B cell (primary cell): ENCODE measurements at regions not wholly inside any gene's neighbourhood (a gene's known extent, or its start where the extent isn't known, plus 50 kb on each side); places are given as distances from the start of the nearest gene placed in this dataset.

Experiments
- ATAC-seq: fragments of 200-7000 bp; cut with Tn5 transposase; one replicate; pipeline ENCODE4 v1.10.0; 2021; ENCODE audit warnings: low read depth, mild to moderate bottlenecking, moderate number of reproducible peaks, moderate library complexity
- CTCF ChIA-PET: fragments of 350-600 bp; sonication (Branson Sonifier 250); formaldehyde crosslinking; loops from one replicate; lab custom pipeline; 2021; ENCODE audit warnings: antibody characterized with exemption, inconsistent platforms; lab: Charles Lee
- POLR2A ChIA-PET: fragments of 350-600 bp; sonication (Branson Sonifier 250); formaldehyde crosslinking; loops from one replicate; lab custom pipeline; 2021; ENCODE audit warnings: antibody characterized with exemption; lab: Charles Lee
- DNase-seq: peaks from one replicate; pipeline ENCODE4 v3.0.0; 2013
- H2AFZ ChIP-seq: 2 replicates; pipeline ENCODE4 v1.6.1; 2012; ENCODE audit warnings: mild to moderate bottlenecking, low read depth, low read length; ENCODE audit not compliant: insufficient read depth, poor library complexity, severe bottlenecking
- H3K27ac ChIP-seq, 2 donors: 1 replicate in 1 of 2; 2 replicates in 1 of 2; pipeline ENCODE4 v1.5.1; 2012 to 2013; ENCODE audit warnings: low read length in 2 of 2, mild to moderate bottlenecking in 2 of 2, moderate library complexity in 1 of 2
- H3K27me3 ChIP-seq, 4 experiments: fragments of 200-600 bp in 1 of 4; sonication (generic) in 1 of 4; replicated peaks in 1 of 4; 1 replicate in 2 of 4; 2 replicates in 2 of 4; pipeline versions ENCODE4 v1.6.1 to v1.7.0; 2013 to 2016; ENCODE audit warnings: low read length in 3 of 4, mild to moderate bottlenecking in 2 of 4, mixed read lengths in 1 of 4, moderate library complexity in 1 of 4; ENCODE audit not compliant: insufficient read depth in 4 of 4, control insufficient read depth in 3 of 4; ENCODE audit errors: control extremely low read depth in 1 of 4
- H3K36me3 ChIP-seq, 2 experiments: replicated peaks in 1 of 2; 1 replicate in 1 of 2; 2 replicates in 1 of 2; pipeline versions ENCODE4 v1.6.1 to v1.7.1; 2013; ENCODE audit warnings: low read length in 1 of 2; ENCODE audit not compliant: insufficient read depth in 2 of 2, control insufficient read depth in 1 of 2; ENCODE audit errors: control extremely low read depth in 1 of 2, extremely low read depth in 1 of 2
- H3K4me1 ChIP-seq, 2 donors: fragments of 200-600 bp in 1 of 2; sonication (generic) in 1 of 2; 1 replicate in 1 of 2; 2 replicates in 1 of 2; pipeline versions ENCODE4 v1.5.1 to v1.6.1; 2013 to 2017; ENCODE audit warnings: low read length in 2 of 2; ENCODE audit not compliant: control insufficient read depth in 2 of 2, insufficient read depth in 2 of 2
- H3K4me2 ChIP-seq: replicated peaks from 2 replicates; pipeline ENCODE3; 2012; ENCODE audit warnings: mild to moderate bottlenecking, low read depth, low read length; ENCODE audit not compliant: poor library complexity, severe bottlenecking
- H3K4me3 ChIP-seq, 5 experiments: fragments of 200-600 bp in 1 of 5; sonication (generic) in 1 of 5; 1 replicate in 3 of 5; 2 replicates in 2 of 5; pipeline versions ENCODE4 v1.5.1 to v1.7.0; 2011 to 2016; ENCODE audit warnings: low read length in 4 of 5, mild to moderate bottlenecking in 4 of 5, low read depth in 2 of 5, control low read depth in 1 of 5, moderate library complexity in 1 of 5; ENCODE audit not compliant: insufficient read depth in 1 of 5; ENCODE audit errors: control extremely low read depth in 1 of 5, extremely low read depth in 1 of 5
- H3K79me2 ChIP-seq: fragments of 200-600 bp; sonication (generic); one replicate; pipeline ENCODE4 v1.6.0; 2016; ENCODE audit warnings: low read length; ENCODE audit not compliant: control insufficient read depth, insufficient read depth
- H3K9ac ChIP-seq: fragments of 200-600 bp; sonication (generic); 2 replicates; pipeline ENCODE4 v1.6.1; 2017; ENCODE audit warnings: mild to moderate bottlenecking, low read length, moderate library complexity
- H3K9me3 ChIP-seq, 3 donors: one replicate each; pipeline versions ENCODE4 v1.6.1 to v1.7.1; 2013; ENCODE audit warnings: low read length in 2 of 3; ENCODE audit not compliant: control insufficient read depth in 2 of 3, insufficient read depth in 1 of 3; ENCODE audit errors: control extremely low read depth in 1 of 3
- H4K20me1 ChIP-seq: 2 replicates; pipeline ENCODE4 v1.6.0; 2012; ENCODE audit warnings: mild to moderate bottlenecking, low read length; ENCODE audit not compliant: insufficient read depth, control insufficient read depth, poor library complexity, severe bottlenecking
- H3K27ac Mint-ChIP-seq: one replicate; pipeline ENCODE4 v1.8.0; 2021; ENCODE audit warnings: mixed read lengths
- H3K27me3 Mint-ChIP-seq: one replicate; pipeline ENCODE4 v1.8.0; 2021; ENCODE audit warnings: mixed read lengths
- H3K4me1 Mint-ChIP-seq: one replicate; pipeline ENCODE4 v1.8.0; 2021; ENCODE audit warnings: mixed read lengths
- H3K4me3 Mint-ChIP-seq: one replicate; pipeline ENCODE4 v1.8.0; 2021; ENCODE audit warnings: mixed read lengths
- H3K9me3 Mint-ChIP-seq: one replicate; pipeline ENCODE4 v1.8.0; 2022; ENCODE audit warnings: mixed read lengths; ENCODE audit not compliant: insufficient read depth
- CTCF ChIP-seq: fragments of 200-600 bp; IDR thresholded peaks from one replicate; pipeline ENCODE4 v1.8.0; 2022; ENCODE audit warnings: antibody characterized with exemption, mild to moderate bottlenecking
- EZH2 ChIP-seq: IDR thresholded peaks from 2 replicates; pipeline ENCODE4 v1.6.1; 2012; ENCODE audit warnings: borderline replicate concordance, low read depth, mild to moderate bottlenecking, moderate library complexity, low read length; ENCODE audit not compliant: insufficient read depth, poor library complexity, severe bottlenecking
- WGBS: methylation state at CpG from one replicate; pipeline ENCODE4 v1.1.5; 2013; ENCODE audit warnings: missing lambda C conversion rate; ENCODE audit not compliant: insufficient coverage; 5-methylcytosine and 5-hydroxymethylcytosine counted together
- intact Hi-C: fragments of 100-400 bp; cut with micrococcal nuclease; formaldehyde crosslinking; loops from one replicate; pipeline ENCODE4 v1.10.0; 2022

- Mint-ChIP-seq H3K27me3 (no peaks in the 10 kb centered on the region), H3K9me3 (peaks cover 7% of the 10 kb centered on the region), H3K4me3 (no peak overlapping the region), H3K27ac (no peak overlapping the region), H3K4me1 (no peaks in the 10 kb centered on the region)
- H3K27ac ChIP-seq: no peak overlapping the region
- no CpG with 5 or more reads among the region's 3 CpGs for WGBS
- TF ChIP-seq CTCF (no peak), EZH2 (no peak)
- ChIA-PET POLR2A (no interaction called here), CTCF (no interaction called here)
- H3K4me1 ChIP-seq: no peaks in the 10 kb centered on the region
- intact Hi-C loops: no loop called here
- ATAC-seq (no peak), DNase-seq (no peak)
- no peak overlapping the region for H2AFZ ChIP-seq
- peaks cover 0 to 3% (median 3%) of the 10 kb centered on the region in 3 donors for H3K9me3 ChIP-seq
- no peak overlapping the region for H3K4me3 ChIP-seq
- H4K20me1 ChIP-seq: no peaks in the 10 kb centered on the region
- H3K79me2 ChIP-seq: no peaks in the 10 kb centered on the region
- H3K9ac ChIP-seq: no peak overlapping the region
- H3K36me3 ChIP-seq: no peaks in the 10 kb centered on the region
- H3K27me3 ChIP-seq: no peaks in the 10 kb centered on the region
- no peak overlapping the region for H3K4me2 ChIP-seq
Measured at GRCh38 chr3:59288951-59289350, 239.1 kb upstream of the CFAP20DC start.

- H3K9me3 Mint-ChIP-seq: no peaks in the 10 kb centered on the region
- Histone ChIP-seq H3K79me2 (no peaks in the 10 kb centered on the region), H3K4me1 (no peaks in the 10 kb centered on the region), H4K20me1 (no peaks in the 10 kb centered on the region), H3K27ac (no peak overlapping the region), H3K4me2 (no peak overlapping the region), H3K36me3 (no peaks in the 10 kb centered on the region), H3K27me3 (no peaks in the 10 kb centered on the region), H2AFZ (no peak overlapping the region), H3K4me3 (no peak overlapping the region), H3K9ac (no peak overlapping the region), H3K9me3 (peaks cover 0 to 3% (median 0%) of the 10 kb centered on the region in 3 donors)
- WGBS: no CpG with 5 or more reads among the region's 2 CpGs
- TF ChIP-seq EZH2 (no peak), CTCF (no peak)
- H3K4me1 Mint-ChIP-seq: no peaks in the 10 kb centered on the region
- H3K4me3 Mint-ChIP-seq: no peak overlapping the region
- H3K27ac Mint-ChIP-seq: no peak overlapping the region
- no peaks in the 10 kb centered on the region for H3K27me3 Mint-ChIP-seq
- no peak for ATAC-seq
- DNase-seq: no peak
- intact Hi-C loops: no loop called here
- CTCF ChIA-PET: no interaction called here
- POLR2A ChIA-PET: no interaction called here
Measured at GRCh38 chr3:59286791-59287531, 237.1 kb upstream of the CFAP20DC start.
